ENCODE measurements at regions not wholly inside any gene's neighbourhood (a gene's known extent, or its start where the extent isn't known, plus 50 kb on each side); places are given as distances from the start of the nearest gene placed in this dataset.

DNA sequence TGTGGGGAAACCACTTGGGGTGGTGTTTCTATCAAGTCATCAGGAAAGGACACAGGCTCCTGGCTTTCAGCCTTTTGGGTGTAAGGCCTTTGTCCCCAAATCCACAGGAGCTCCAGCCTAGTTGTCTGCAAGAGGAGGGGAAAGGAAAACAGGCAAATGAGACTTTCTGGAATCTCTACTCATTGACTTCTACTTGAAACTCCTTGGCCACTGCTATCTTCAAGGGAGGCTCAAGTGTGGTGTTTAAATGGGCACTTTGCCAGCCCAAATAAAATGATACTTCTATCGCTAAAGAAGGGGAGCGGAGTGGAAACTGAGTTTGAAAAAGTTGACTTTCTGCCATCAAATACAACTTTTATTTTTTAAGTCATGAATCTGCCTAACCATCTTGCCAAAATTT, 445.9 kb upstream of the RGS6 start:
- no peaks in the 10 kb centered on the region for H3K36me3 ChIP-seq
- peaks cover 0 to 28% (median 19%) of the 10 kb centered on the region in 4 donors for H3K4me1 ChIP-seq
- H3K4me3 ChIP-seq, result no peak overlapping the region
- no peak for DNase-seq
- H3K27me3 ChIP-seq, result no peaks in the 10 kb centered on the region
- intact Hi-C loops (cut with DNase I), result no loop called here
- WGBS, 2 donors, result 47 to 86% methylated on average over 2 of the region's 2 CpGs
- no peaks in the 10 kb centered on the region for H3K9me3 ChIP-seq
- H3K27ac ChIP-seq, result no peak overlapping the region
- TF ChIP-seq POLR2A (IDR thresholded peaks at IDR 0.05), result no peak
- TF ChIP-seq EP300 (IDR thresholded peaks at IDR 0.05), result no peak
- no peak for TF ChIP-seq POLR2AphosphoS5 (IDR thresholded peaks at IDR 0.05)
- TF ChIP-seq, protein P1, sequence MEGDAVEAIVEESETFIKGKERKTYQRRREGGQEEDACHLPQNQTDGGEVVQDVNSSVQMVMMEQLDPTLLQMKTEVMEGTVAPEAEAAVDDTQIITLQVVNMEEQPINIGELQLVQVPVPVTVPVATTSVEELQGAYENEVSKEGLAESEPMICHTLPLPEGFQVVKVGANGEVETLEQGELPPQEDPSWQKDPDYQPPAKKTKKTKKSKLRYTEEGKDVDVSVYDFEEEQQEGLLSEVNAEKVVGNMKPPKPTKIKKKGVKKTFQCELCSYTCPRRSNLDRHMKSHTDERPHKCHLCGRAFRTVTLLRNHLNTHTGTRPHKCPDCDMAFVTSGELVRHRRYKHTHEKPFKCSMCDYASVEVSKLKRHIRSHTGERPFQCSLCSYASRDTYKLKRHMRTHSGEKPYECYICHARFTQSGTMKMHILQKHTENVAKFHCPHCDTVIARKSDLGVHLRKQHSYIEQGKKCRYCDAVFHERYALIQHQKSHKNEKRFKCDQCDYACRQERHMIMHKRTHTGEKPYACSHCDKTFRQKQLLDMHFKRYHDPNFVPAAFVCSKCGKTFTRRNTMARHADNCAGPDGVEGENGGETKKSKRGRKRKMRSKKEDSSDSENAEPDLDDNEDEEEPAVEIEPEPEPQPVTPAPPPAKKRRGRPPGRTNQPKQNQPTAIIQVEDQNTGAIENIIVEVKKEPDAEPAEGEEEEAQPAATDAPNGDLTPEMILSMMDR (IDR thresholded peaks at IDR 0.05), result no peak

DNA sequence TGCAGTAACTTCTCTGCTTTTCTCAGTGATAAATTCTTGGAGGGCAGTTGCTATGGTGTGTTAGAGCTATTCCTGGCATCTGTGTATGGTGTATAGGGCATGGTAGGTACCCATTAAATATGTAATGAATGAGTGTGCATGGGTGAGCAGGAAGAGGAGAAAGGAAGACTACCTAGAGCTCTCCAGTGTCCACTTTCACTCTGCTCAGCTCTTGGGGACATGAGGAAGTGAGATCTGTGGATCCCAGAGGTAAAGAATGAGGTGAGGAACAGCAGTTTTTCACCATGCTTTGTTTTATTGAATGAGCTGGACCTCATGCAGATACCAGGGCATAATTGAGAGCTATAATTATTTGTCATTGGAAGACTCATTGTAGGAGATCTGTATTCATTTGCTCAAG, 444.8 kb upstream of the RGS6 start:
- Histone ChIP-seq H3K36me3 (no peaks in the 10 kb centered on the region), H3K4me1 (peaks cover 0 to 39% (median 26%) of the 10 kb centered on the region in 4 donors), H3K9me3 (no peaks in the 10 kb centered on the region), H3K27me3 (no peaks in the 10 kb centered on the region), H3K27ac (peak overlapping the region in 2 of 4 donors; percentile 54 to 66), H3K4me3 (no peak overlapping the region)
- intact Hi-C loops (cut with DNase I), result no loop called here
- DNase-seq, result no peak
- no peak for TF ChIP-seq POLR2AphosphoS5 (IDR thresholded peaks at IDR 0.05)
- TF ChIP-seq EP300 (IDR thresholded peaks at IDR 0.05), result no peak
- TF ChIP-seq, protein P1 (IDR thresholded peaks at IDR 0.05), result no peak
- no peak for TF ChIP-seq POLR2A (IDR thresholded peaks at IDR 0.05)

DNA sequence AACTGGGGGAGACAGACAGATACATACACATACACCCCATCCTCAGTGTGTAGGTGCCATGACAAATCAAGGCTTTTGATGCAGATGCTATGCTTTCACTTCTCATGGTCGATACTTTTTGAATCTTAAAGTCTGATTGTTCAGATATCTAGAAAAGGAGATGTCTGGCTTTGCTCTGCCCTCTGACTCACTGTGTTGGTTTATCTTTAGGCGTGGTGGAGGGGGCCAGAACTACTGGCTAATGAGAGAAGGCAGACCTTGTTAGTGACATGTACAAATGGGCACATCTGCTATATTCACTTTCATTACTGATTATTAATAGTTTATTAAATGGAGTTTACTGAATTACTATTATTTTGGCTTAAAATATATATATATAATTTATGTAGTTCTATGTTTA, 444.3 kb upstream of the RGS6 start:
- intact Hi-C loops (cut with DNase I), result no loop called here
- WGBS, 2 donors, result 68 to 80% methylated on average over 2 of the region's 2 CpGs
- no peaks in the 10 kb centered on the region for H3K9me3 ChIP-seq
- TF ChIP-seq POLR2A (IDR thresholded peaks at IDR 0.05), result no peak
- no peak for TF ChIP-seq EP300 (IDR thresholded peaks at IDR 0.05)
- peak in 1 of 4 donors; percentile 27 for TF ChIP-seq POLR2AphosphoS5 (IDR thresholded peaks at IDR 0.05)
- TF ChIP-seq, protein P1 (IDR thresholded peaks at IDR 0.05), result no peak
- no peak overlapping the region for H3K4me3 ChIP-seq
- H3K36me3 ChIP-seq, result no peaks in the 10 kb centered on the region
- H3K27me3 ChIP-seq, result no peaks in the 10 kb centered on the region
- peaks cover 0 to 44% (median 31%) of the 10 kb centered on the region in 4 donors for H3K4me1 ChIP-seq
- no peak for DNase-seq
- peak overlapping the region in 2 of 4 donors; percentile 54 to 66 for H3K27ac ChIP-seq

DNA sequence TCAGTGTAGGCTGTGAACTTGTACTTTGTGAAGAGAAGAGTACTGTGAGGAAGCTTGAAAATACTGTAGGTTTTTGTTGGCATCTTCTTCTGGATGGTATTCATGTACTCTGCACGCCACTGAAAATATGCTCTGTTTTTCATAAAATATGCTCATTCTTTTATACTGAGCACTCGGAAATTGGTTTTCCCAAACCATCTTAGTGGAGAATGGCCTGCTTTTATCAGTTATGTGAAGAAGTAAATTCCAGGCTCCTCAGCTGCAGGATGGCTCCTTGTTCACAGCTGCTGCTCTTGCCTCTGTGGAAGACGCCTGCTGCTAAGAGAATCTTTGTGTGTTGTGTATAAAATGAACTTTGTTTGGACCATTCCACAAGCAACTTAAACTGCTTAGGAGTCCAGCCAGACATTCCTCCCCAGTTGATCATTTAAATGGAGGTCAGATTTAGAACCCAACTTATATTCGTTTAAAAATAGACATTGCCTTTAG, 443.5 kb upstream of the RGS6 start:
- intact Hi-C loops (cut with DNase I), result no loop called here
- Histone ChIP-seq H3K36me3 (no peaks in the 10 kb centered on the region), H3K27ac (peak overlapping the region; percentile 9 to 66 (median 32)), H3K9me3 (no peaks in the 10 kb centered on the region), H3K4me1 (peaks cover 0 to 47% (median 33%) of the 10 kb centered on the region in 4 donors), H3K27me3 (no peaks in the 10 kb centered on the region), H3K4me3 (no peak overlapping the region)
- TF ChIP-seq EP300 (IDR thresholded peaks at IDR 0.05) (no peak), POLR2AphosphoS5 (IDR thresholded peaks at IDR 0.05) (no peak), POLR2A (IDR thresholded peaks at IDR 0.05) (no peak)
- TF ChIP-seq, protein P1 (IDR thresholded peaks at IDR 0.05), result no peak
- no peak for DNase-seq
- 79 to 82% methylated on average over 4 of the region's 4 CpGs for WGBS, 2 donors

DNA sequence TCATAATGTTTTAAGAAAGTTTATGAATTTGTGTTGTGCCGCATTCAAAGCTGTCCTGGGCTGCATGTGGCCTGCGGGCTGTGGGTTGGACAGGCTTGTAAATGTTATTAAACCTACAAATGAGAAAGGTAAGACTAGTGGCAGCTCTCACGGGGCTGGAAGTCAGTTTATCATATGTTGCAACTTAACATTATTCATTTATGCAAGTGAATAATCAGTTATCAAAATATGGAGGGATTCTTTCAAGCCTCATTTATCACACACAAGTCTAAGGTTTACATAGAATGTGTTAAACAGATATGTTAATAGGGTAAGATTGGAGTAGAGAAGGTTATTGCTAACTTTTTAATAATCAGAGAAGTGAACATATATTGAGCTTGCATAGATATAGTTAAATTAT, 442.5 kb upstream of the RGS6 start:
- no peak overlapping the region for H3K4me3 ChIP-seq
- no peaks in the 10 kb centered on the region for H3K9me3 ChIP-seq
- 97% methylated on average over 3 of the region's 3 CpGs for whole genome bisulfite sequencing, 2 donors
- intact Hi-C loops (cut with DNase I), result no loop called here
- TF ChIP-seq POLR2AphosphoS5 (IDR thresholded peaks at IDR 0.05), result no peak
- no peak for TF ChIP-seq POLR2A (IDR thresholded peaks at IDR 0.05)
- TF ChIP-seq EP300 (IDR thresholded peaks at IDR 0.05), result no peak
- TF ChIP-seq, protein P1 (IDR thresholded peaks at IDR 0.05), result no peak
- no peaks in the 10 kb centered on the region for H3K27me3 ChIP-seq
- H3K27ac ChIP-seq, result peak overlapping the region in 2 of 4 donors; percentile 54 to 66
- H3K36me3 ChIP-seq, result no peaks in the 10 kb centered on the region
- H3K4me1 ChIP-seq, result peaks cover 0 to 47% (median 33%) of the 10 kb centered on the region in 4 donors
- no peak for DNase-seq

Data from sigmoid colon (tissue), 6 donors.